Dedifferentiated amniotic fluid mesenchymal stem cell (primary cell): ENCODE measurements at regions not wholly inside any gene's neighbourhood (a gene's known extent, or its start where the extent isn't known, plus 50 kb on each side); places are given as distances from the start of the nearest gene placed in this dataset.
"Not testable (repeated sequence)": the region's sequence is repeated elsewhere in the genome, so short reads cannot be mapped to it uniquely, and the experiment has no call there.

Source experiments
- DNase-seq: peaks from one replicate; pipeline ENCODE4 v3.0.0-alpha.2; 2016; ENCODE audit errors: extremely low spot score

- no peak for DNase-seq
Observed at GRCh38 chr6:169933839-169934698, 182.6 kb downstream of the ERMARD start.

- DNase-seq: no peak
Observed at GRCh38 chr6:169933251-169933821, 181.9 kb downstream of the ERMARD start.

GRCh38 chr6:169932491-169932890 is 181.1 kb downstream of the ERMARD start:
- DNase-seq: no peak

GRCh38 chr6:169931261-169931660 is 179.8 kb downstream of the ERMARD start:
- DNase-seq: no peak

- no peak for DNase-seq
Observed at GRCh38 chr6:169930799-169931198, 179.4 kb downstream of the ERMARD start.

- DNase-seq: no peak
Observed at GRCh38 chr6:169927711-169928110, 176.3 kb downstream of the ERMARD start.

- no peak for DNase-seq
Observed at GRCh38 chr6:169926617-169927417, 175.4 kb downstream of the ERMARD start.

GRCh38 chr6:169923468-169924464 is 172.3 kb downstream of the ERMARD start:
- no peak for DNase-seq

- no peak for DNase-seq
Observed at GRCh38 chr6:169921853-169922824, 170.7 kb downstream of the ERMARD start.

- no peak for DNase-seq
Observed at GRCh38 chr6:169921217-169921616, 169.8 kb downstream of the ERMARD start.

GRCh38 chr6:169920359-169921020 is 169.1 kb downstream of the ERMARD start:
- no peak for DNase-seq

GRCh38 chr6:169918954-169919549 is 167.6 kb downstream of the ERMARD start:
- DNase-seq: no peak

- no peak for DNase-seq
Observed at GRCh38 chr6:169918239-169918953, 167.0 kb downstream of the ERMARD start.

GRCh38 chr6:169917153-169917552 is 165.7 kb downstream of the ERMARD start:
- DNase-seq: no peak

GRCh38 chr6:169915769-169916550 is 164.5 kb downstream of the ERMARD start:
- DNase-seq: no peak

GRCh38 chr6:169913745-169914144 is 162.3 kb downstream of the ERMARD start:
- DNase-seq: not testable (repeated sequence)

GRCh38 chr6:169913096-169913638 is 161.7 kb downstream of the ERMARD start:
- DNase-seq: no peak
